MG63 (cell line): ENCODE measurements at regions not wholly inside any gene's neighbourhood (a gene's known extent, or its start where the extent isn't known, plus 50 kb on each side); places are given as distances from the start of the nearest gene placed in this dataset.

ENCODE experiments used
- DNase-seq: peaks from one replicate; pipeline ENCODE4 v3.0.0-alpha.2; 2020
- H3K27me3 ChIP-seq: fragments of 250-450 bp; sonication (Bioruptor Pico); 2 replicates; pipeline ENCODE4 v1.5.1; 2020; ENCODE audit warnings: mild to moderate bottlenecking, moderate library complexity
- H3K36me3 ChIP-seq: fragments of 250-450 bp; sonication (Bioruptor Pico); 2 replicates; pipeline ENCODE4 v1.5.1; 2020; ENCODE audit warnings: mild to moderate bottlenecking, moderate library complexity
- H3K4me3 ChIP-seq: fragments of 250-450 bp; sonication (Bioruptor Pico); 2 replicates; pipeline ENCODE4 v1.5.1; 2020; ENCODE audit warnings: mild to moderate bottlenecking, moderate library complexity
- H3K9me3 ChIP-seq: fragments of 250-450 bp; sonication (Bioruptor Pico); 2 replicates; pipeline ENCODE4 v1.5.1; 2020; ENCODE audit warnings: mild to moderate bottlenecking, moderate library complexity

- Histone ChIP-seq H3K4me3 (no peak overlapping the region), H3K9me3 (no peaks in the 10 kb centered on the region; the same call in 1 of the 2 replicates), H3K36me3 (no peaks in the 10 kb centered on the region), H3K27me3 (no peaks in the 10 kb centered on the region)
- DNase-seq, result no peak
Observed at GRCh38 chr2:150882751-150883612, 378.7 kb downstream of the RBM43 start.

- H3K9me3 ChIP-seq, result no peaks in the 10 kb centered on the region; the same call in 1 of the 2 replicates
- H3K27me3 ChIP-seq, result no peaks in the 10 kb centered on the region
- no peak overlapping the region for H3K4me3 ChIP-seq
- DNase-seq, result no peak
- no peaks in the 10 kb centered on the region for H3K36me3 ChIP-seq
Observed at GRCh38 chr2:150880986-150881385, 380.7 kb downstream of the RBM43 start.

- no peaks in the 10 kb centered on the region for H3K27me3 ChIP-seq
- H3K4me3 ChIP-seq, result no peak overlapping the region
- H3K9me3 ChIP-seq, result no peaks in the 10 kb centered on the region; the same call in 1 of the 2 replicates
- H3K36me3 ChIP-seq, result no peaks in the 10 kb centered on the region
- DNase-seq, result peak; percentile 34
Observed at GRCh38 chr2:150878356-150878755, 383.3 kb downstream of the RBM43 start.

- Histone ChIP-seq H3K9me3 (no peaks in the 10 kb centered on the region; the same call in 1 of the 2 replicates), H3K27me3 (no peaks in the 10 kb centered on the region), H3K4me3 (no peak overlapping the region), H3K36me3 (no peaks in the 10 kb centered on the region)
- DNase-seq, result no peak
Observed at GRCh38 chr2:150876251-150876950, 385.3 kb downstream of the RBM43 start.

GRCh38 chr2:150873396-150873772, 385.9 kb upstream of the RND3 start:
- Histone ChIP-seq H3K27me3 (no peaks in the 10 kb centered on the region), H3K36me3 (no peaks in the 10 kb centered on the region), H3K9me3 (no peaks in the 10 kb centered on the region; the same call in 1 of the 2 replicates), H3K4me3 (no peak overlapping the region)
- no peak for DNase-seq

- Histone ChIP-seq H3K36me3 (no peaks in the 10 kb centered on the region), H3K4me3 (no peak overlapping the region), H3K9me3 (no peaks in the 10 kb centered on the region; the same call in 1 of the 2 replicates), H3K27me3 (no peaks in the 10 kb centered on the region)
- peak; percentile 2 for DNase-seq
Observed at GRCh38 chr2:150872756-150873395, 385.4 kb upstream of the RND3 start.

GRCh38 chr2:150866431-150866830, 379.0 kb upstream of the RND3 start:
- no peak overlapping the region for H3K4me3 ChIP-seq
- DNase-seq, result no peak
- no peaks in the 10 kb centered on the region for H3K36me3 ChIP-seq
- no peaks in the 10 kb centered on the region for H3K27me3 ChIP-seq
- H3K9me3 ChIP-seq, result no peaks in the 10 kb centered on the region

GRCh38 chr2:150863691-150864090, 376.2 kb upstream of the RND3 start:
- no peaks in the 10 kb centered on the region for H3K36me3 ChIP-seq
- H3K4me3 ChIP-seq, result no peak overlapping the region
- no peaks in the 10 kb centered on the region for H3K9me3 ChIP-seq
- no peaks in the 10 kb centered on the region for H3K27me3 ChIP-seq
- DNase-seq, result no peak

- Histone ChIP-seq H3K27me3 (no peaks in the 10 kb centered on the region), H3K36me3 (no peaks in the 10 kb centered on the region), H3K4me3 (no peak overlapping the region), H3K9me3 (no peaks in the 10 kb centered on the region)
- no peak for DNase-seq
Observed at GRCh38 chr2:150860301-150860700, 372.8 kb upstream of the RND3 start.

GRCh38 chr2:150859877-150860276, 372.4 kb upstream of the RND3 start:
- Histone ChIP-seq H3K9me3 (no peaks in the 10 kb centered on the region), H3K36me3 (no peaks in the 10 kb centered on the region), H3K27me3 (no peaks in the 10 kb centered on the region), H3K4me3 (no peak overlapping the region)
- DNase-seq, result no peak

- no peaks in the 10 kb centered on the region for H3K9me3 ChIP-seq
- H3K36me3 ChIP-seq, result no peaks in the 10 kb centered on the region
- DNase-seq, result no peak
- H3K4me3 ChIP-seq, result no peak overlapping the region
- H3K27me3 ChIP-seq, result no peaks in the 10 kb centered on the region
Observed at GRCh38 chr2:150859162-150859561, 371.7 kb upstream of the RND3 start.

GRCh38 chr2:150858382-150858781, 370.9 kb upstream of the RND3 start:
- no peaks in the 10 kb centered on the region for H3K36me3 ChIP-seq
- no peaks in the 10 kb centered on the region for H3K27me3 ChIP-seq
- H3K9me3 ChIP-seq, result no peaks in the 10 kb centered on the region
- DNase-seq, result no peak
- H3K4me3 ChIP-seq, result no peak overlapping the region

- no peak for DNase-seq
- H3K4me3 ChIP-seq, result no peak overlapping the region
- H3K27me3 ChIP-seq, result no peaks in the 10 kb centered on the region
- no peaks in the 10 kb centered on the region for H3K36me3 ChIP-seq
- no peaks in the 10 kb centered on the region for H3K9me3 ChIP-seq
Observed at GRCh38 chr2:150856596-150857281, 369.3 kb upstream of the RND3 start.

GRCh38 chr2:150853263-150853662, 365.8 kb upstream of the RND3 start:
- DNase-seq, result no peak
- Histone ChIP-seq H3K9me3 (no peaks in the 10 kb centered on the region), H3K4me3 (no peak overlapping the region), H3K36me3 (no peaks in the 10 kb centered on the region), H3K27me3 (no peaks in the 10 kb centered on the region)

GRCh38 chr2:150850641-150851040, 363.2 kb upstream of the RND3 start:
- H3K27me3 ChIP-seq, result no peaks in the 10 kb centered on the region
- DNase-seq, result no peak
- H3K4me3 ChIP-seq, result no peak overlapping the region
- no peaks in the 10 kb centered on the region for H3K36me3 ChIP-seq
- H3K9me3 ChIP-seq, result no peaks in the 10 kb centered on the region

- no peaks in the 10 kb centered on the region for H3K27me3 ChIP-seq
- no peaks in the 10 kb centered on the region for H3K36me3 ChIP-seq
- H3K9me3 ChIP-seq, result no peaks in the 10 kb centered on the region
- H3K4me3 ChIP-seq, result no peak overlapping the region
- no peak for DNase-seq
Observed at GRCh38 chr2:150847578-150847977, 360.1 kb upstream of the RND3 start.

GRCh38 chr2:150846691-150847090, 359.2 kb upstream of the RND3 start:
- no peak for DNase-seq
- no peaks in the 10 kb centered on the region for H3K27me3 ChIP-seq
- H3K4me3 ChIP-seq, result no peak overlapping the region
- H3K36me3 ChIP-seq, result no peaks in the 10 kb centered on the region
- H3K9me3 ChIP-seq, result no peaks in the 10 kb centered on the region
